Ammon's horn (tissue), 1 donor: ENCODE measurements at regions not wholly inside any gene's neighbourhood (a gene's known extent, or its start where the extent isn't known, plus 50 kb on each side); places are given as distances from the start of the nearest gene placed in this dataset.
A peak's percentile ranks its signal among the peaks of the same experiment; 100 is the strongest.
"Not testable (repeated sequence)": the region's sequence is repeated elsewhere in the genome, so short reads cannot be mapped to it uniquely, and the experiment has no call there.

Source experiments
- DNase-seq: peaks from one replicate; pipeline ENCODE4 v3.0.0-alpha.2; 2016; ENCODE audit warnings: low spot score

- DNase-seq: no peak
Observed at GRCh38 chr7:8314566-8314965, 52.6 kb upstream of the ICA1 start.

GRCh38 chr7:8319115-8319514, 57.1 kb upstream of the ICA1 start:
- no peak for DNase-seq

- DNase-seq: no peak
Observed at GRCh38 chr7:8320174-8320573, 58.2 kb upstream of the ICA1 start.

- no peak for DNase-seq
Observed at GRCh38 chr7:8321312-8321711, 59.3 kb upstream of the ICA1 start.

- no peak for DNase-seq
Observed at GRCh38 chr7:8322667-8323066, 60.7 kb upstream of the ICA1 start.

- DNase-seq: no peak
Observed at GRCh38 chr7:8325067-8325466, 63.1 kb upstream of the ICA1 start.

- no peak for DNase-seq
Observed at GRCh38 chr7:8327199-8327598, 65.2 kb upstream of the ICA1 start.

- DNase-seq: no peak
Observed at GRCh38 chr7:8338206-8338605, 76.2 kb upstream of the ICA1 start.

- DNase-seq: peak; percentile 39
Observed at GRCh38 chr7:8343556-8343955, 81.6 kb upstream of the ICA1 start.

GRCh38 chr7:8347395-8347794, 85.4 kb upstream of the ICA1 start:
- not testable (repeated sequence) for DNase-seq

- not testable (repeated sequence) for DNase-seq
Observed at GRCh38 chr7:8351654-8352053, 81.8 kb upstream of the NXPH1 start.

GRCh38 chr7:8353991-8354390, 79.4 kb upstream of the NXPH1 start:
- DNase-seq: no peak

GRCh38 chr7:8354503-8354902, 78.9 kb upstream of the NXPH1 start:
- DNase-seq: no peak

- no peak for DNase-seq
Observed at GRCh38 chr7:8356071-8356470, 77.3 kb upstream of the NXPH1 start.

GRCh38 chr7:8357536-8357935, 75.9 kb upstream of the NXPH1 start:
- DNase-seq: no peak

GRCh38 chr7:8360564-8361153, 72.8 kb upstream of the NXPH1 start:
- no peak for DNase-seq

GRCh38 chr7:8362723-8363369, 70.6 kb upstream of the NXPH1 start:
- no peak for DNase-seq

GRCh38 chr7:8363407-8364015, 69.9 kb upstream of the NXPH1 start:
- no peak for DNase-seq

GRCh38 chr7:8365499-8366110, 67.8 kb upstream of the NXPH1 start:
- DNase-seq: peak; percentile 73

GRCh38 chr7:8368007-8368406, 65.4 kb upstream of the NXPH1 start:
- not testable (repeated sequence) for DNase-seq

GRCh38 chr7:8371742-8372141, 61.7 kb upstream of the NXPH1 start:
- no peak for DNase-seq

GRCh38 chr7:8373851-8374250, 59.6 kb upstream of the NXPH1 start:
- no peak for DNase-seq

GRCh38 chr7:8378349-8379019, 54.9 kb upstream of the NXPH1 start:
- DNase-seq: peak; percentile 9
